Tibial artery (tissue), 4 donors: ENCODE measurements at regions not wholly inside any gene's neighbourhood (a gene's known extent, or its start where the extent isn't known, plus 50 kb on each side); places are given as distances from the start of the nearest gene placed in this dataset.
"Not testable (repeated sequence)": the region's sequence is repeated elsewhere in the genome, so short reads cannot be mapped to it uniquely, and the experiment has no call there.

Experiments used
- DNase-seq, 2 donors: peaks; one replicate each; pipeline ENCODE4 v3.0.0-alpha.2; 2019
- H3K27ac ChIP-seq, 2 donors: fragments of 200-600 bp; sonication (generic) in 1 of 2; 1 replicate in 1 of 2; 2 replicates in 1 of 2; pipeline ENCODE4 v1.5.1; 2018 to 2019; ENCODE audit warnings: mild to moderate bottlenecking in 1 of 2
- H3K27me3 ChIP-seq, 2 donors: fragments of 200-600 bp; sonication (generic) in 1 of 2; one replicate each; pipeline versions ENCODE4 v1.5.1 to v1.6.0; 2016 to 2019
- H3K36me3 ChIP-seq, 3 donors: fragments of 200-600 bp; sonication (generic) in 2 of 3; one replicate each; pipeline ENCODE4 v1.5.1; 2016 to 2019; ENCODE audit warnings: mild to moderate bottlenecking in 2 of 3
- H3K4me1 ChIP-seq, 4 donors: fragments of 200-600 bp; sonication (generic) in 2 of 4; 1 replicate in 3 of 4; 2 replicates in 1 of 4; pipeline ENCODE4 v1.5.1; 2016 to 2019
- H3K4me3 ChIP-seq, 2 donors: fragments of 200-600 bp; sonication (generic) in 1 of 2; 1 replicate in 1 of 2; 2 replicates in 1 of 2; pipeline ENCODE4 v1.5.1; 2018 to 2019; ENCODE audit warnings: mild to moderate bottlenecking in 2 of 2
- H3K9me3 ChIP-seq, 3 donors: fragments of 200-600 bp; sonication (generic) in 1 of 3; one replicate each; pipeline ENCODE4 v1.5.1; 2016 to 2019
- intact Hi-C: fragments of 100-400 bp; cut with DNase I; formaldehyde crosslinking; loops from one replicate; pipeline ENCODE4 v1.15.0; 2023; ENCODE audit warnings: low total_unique reads

GRCh38 chr16:29355339-29356059, 51.0 kb downstream of the NPIPB11 start:
- H3K27ac ChIP-seq, H3K9me3 ChIP-seq, H3K27me3 ChIP-seq, H3K4me1 ChIP-seq, DNase-seq, H3K4me3 ChIP-seq, intact Hi-C loops, H3K36me3 ChIP-seq: not testable (repeated sequence)

- H3K27ac ChIP-seq, H3K9me3 ChIP-seq, H3K4me3 ChIP-seq, H3K27me3 ChIP-seq, DNase-seq, H3K36me3 ChIP-seq, H3K4me1 ChIP-seq, intact Hi-C loops: not testable (repeated sequence)
These were observed 52.1 kb downstream of the NPIPB11 start for GRCh38 chr16:29354449-29354848.

- H3K4me1 ChIP-seq, intact Hi-C loops, H3K4me3 ChIP-seq, H3K27me3 ChIP-seq, DNase-seq, H3K9me3 ChIP-seq, H3K36me3 ChIP-seq, H3K27ac ChIP-seq: not testable (repeated sequence)
These were observed 53.9 kb downstream of the NPIPB11 start for GRCh38 chr16:29352617-29352999.

- H3K4me1 ChIP-seq, DNase-seq, H3K36me3 ChIP-seq, intact Hi-C loops, H3K27me3 ChIP-seq, H3K4me3 ChIP-seq, H3K9me3 ChIP-seq, H3K27ac ChIP-seq: not testable (repeated sequence)
These were observed 54.4 kb downstream of the NPIPB11 start for GRCh38 chr16:29351970-29352616.

- H3K4me3 ChIP-seq, intact Hi-C loops, DNase-seq, H3K27me3 ChIP-seq, H3K9me3 ChIP-seq, H3K4me1 ChIP-seq, H3K27ac ChIP-seq, H3K36me3 ChIP-seq: not testable (repeated sequence)
These were observed 55.1 kb downstream of the NPIPB11 start for GRCh38 chr16:29351271-29351969.

- H3K27ac ChIP-seq, H3K4me1 ChIP-seq, H3K36me3 ChIP-seq, intact Hi-C loops, H3K9me3 ChIP-seq, H3K4me3 ChIP-seq, H3K27me3 ChIP-seq: not testable (repeated sequence)
- DNase-seq = peak in 1 of 2 donors; percentile 41
These were observed 56.5 kb downstream of the NPIPB11 start for GRCh38 chr16:29349966-29350365.

GRCh38 chr16:29348748-29349147, 57.8 kb downstream of the NPIPB11 start:
- H3K36me3 ChIP-seq, intact Hi-C loops, H3K27ac ChIP-seq, DNase-seq, H3K9me3 ChIP-seq, H3K27me3 ChIP-seq, H3K4me3 ChIP-seq, H3K4me1 ChIP-seq: not testable (repeated sequence)

GRCh38 chr16:29348123-29348690, 58.3 kb downstream of the NPIPB11 start:
- H3K27ac ChIP-seq, H3K36me3 ChIP-seq, intact Hi-C loops, DNase-seq, H3K9me3 ChIP-seq, H3K4me3 ChIP-seq, H3K4me1 ChIP-seq, H3K27me3 ChIP-seq: not testable (repeated sequence)

- H3K4me1 ChIP-seq, H3K9me3 ChIP-seq, intact Hi-C loops, H3K4me3 ChIP-seq, H3K27me3 ChIP-seq, H3K36me3 ChIP-seq, DNase-seq, H3K27ac ChIP-seq: not testable (repeated sequence)
These were observed 59.5 kb downstream of the NPIPB11 start for GRCh38 chr16:29346796-29347580.

GRCh38 chr16:29346203-29346602, 60.3 kb downstream of the NPIPB11 start:
- H3K4me3 ChIP-seq, H3K27me3 ChIP-seq, H3K36me3 ChIP-seq, intact Hi-C loops, H3K9me3 ChIP-seq, DNase-seq, H3K4me1 ChIP-seq, H3K27ac ChIP-seq: not testable (repeated sequence)

- DNase-seq, H3K27ac ChIP-seq, H3K27me3 ChIP-seq, H3K36me3 ChIP-seq, H3K4me1 ChIP-seq, intact Hi-C loops, H3K9me3 ChIP-seq, H3K4me3 ChIP-seq: not testable (repeated sequence)
These were observed 63.6 kb downstream of the NPIPB11 start for GRCh38 chr16:29342937-29343336.

GRCh38 chr16:29340779-29341438, 65.6 kb downstream of the NPIPB11 start:
- DNase-seq, H3K9me3 ChIP-seq, intact Hi-C loops: not testable (repeated sequence)

GRCh38 chr16:29340235-29340634, 66.3 kb downstream of the NPIPB11 start:
- H3K36me3 ChIP-seq, H3K27me3 ChIP-seq, H3K9me3 ChIP-seq, DNase-seq, H3K27ac ChIP-seq, H3K4me1 ChIP-seq, H3K4me3 ChIP-seq, intact Hi-C loops: not testable (repeated sequence)

More at GRCh38 chr16:29340779-29341438, 65.6 kb downstream of the NPIPB11 start:
- H3K4me1 ChIP-seq, H3K4me3 ChIP-seq, H3K36me3 ChIP-seq, H3K27me3 ChIP-seq, H3K27ac ChIP-seq: not testable (repeated sequence)
